ENCODE measurements at regions not wholly inside any gene's neighbourhood (a gene's known extent, or its start where the extent isn't known, plus 50 kb on each side); places are given as distances from the start of the nearest gene placed in this dataset.

DNA sequence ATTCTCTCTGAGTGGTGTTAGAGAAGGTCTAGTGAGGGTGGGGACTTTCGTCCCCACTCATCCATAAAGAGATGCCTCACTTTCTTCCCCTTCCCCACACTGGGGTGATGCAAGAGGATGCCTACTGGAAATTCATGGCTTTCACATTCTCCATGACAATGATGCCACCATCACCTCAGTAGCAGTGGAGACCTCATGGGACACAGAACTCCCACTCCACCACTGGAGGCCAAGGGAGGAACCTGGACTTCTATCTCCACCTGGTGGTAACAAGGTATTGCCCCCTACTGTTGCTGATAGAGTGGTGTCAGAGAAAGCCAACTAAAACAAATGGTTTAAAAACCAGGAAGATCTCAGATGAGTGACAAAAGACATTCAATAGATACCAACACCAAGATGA lies 110.9 kb downstream of the INHBB start:
- Mint-ChIP-seq H3K4me1 (no peaks in the 10 kb centered on the region), H3K27me3 (peaks cover 38% of the 10 kb centered on the region), H3K9me3 (peaks cover 17% of the 10 kb centered on the region), H3K27ac (ENCODE audit: low read depth) (no peak overlapping the region), H3K36me3 (ENCODE audit: insufficient read depth) (no peaks in the 10 kb centered on the region), H3K4me3 (no peak overlapping the region)
- ATAC-seq (replicated peaks; ENCODE audit: extremely low read depth, poor library complexity, severe bottlenecking) = no peak
- DNase-seq (ENCODE audit: low spot score in 2 of 2) = no peak

DNA sequence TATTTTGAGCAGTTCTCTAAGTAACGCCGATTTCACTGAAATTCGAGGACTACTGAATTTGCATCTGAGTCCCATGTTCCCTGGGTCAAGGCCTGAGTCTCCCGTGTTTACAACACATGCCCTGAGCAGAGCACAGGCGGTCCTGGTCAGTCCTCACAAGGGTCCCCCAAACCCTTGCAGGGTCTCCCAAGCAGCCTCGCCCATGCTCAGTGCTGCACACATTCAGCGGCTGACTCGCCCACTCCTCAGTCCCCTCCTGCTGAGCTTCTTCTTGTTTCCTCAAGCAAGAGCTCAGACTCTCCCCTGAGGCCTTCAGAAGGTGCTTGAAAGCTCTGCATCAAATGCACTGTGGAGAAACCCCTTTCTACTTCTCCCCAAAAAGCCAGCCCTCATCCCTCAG lies 114.6 kb downstream of the INHBB start:
- H3K9me3 Mint-ChIP-seq = peaks cover 17% of the 10 kb centered on the region

DNA sequence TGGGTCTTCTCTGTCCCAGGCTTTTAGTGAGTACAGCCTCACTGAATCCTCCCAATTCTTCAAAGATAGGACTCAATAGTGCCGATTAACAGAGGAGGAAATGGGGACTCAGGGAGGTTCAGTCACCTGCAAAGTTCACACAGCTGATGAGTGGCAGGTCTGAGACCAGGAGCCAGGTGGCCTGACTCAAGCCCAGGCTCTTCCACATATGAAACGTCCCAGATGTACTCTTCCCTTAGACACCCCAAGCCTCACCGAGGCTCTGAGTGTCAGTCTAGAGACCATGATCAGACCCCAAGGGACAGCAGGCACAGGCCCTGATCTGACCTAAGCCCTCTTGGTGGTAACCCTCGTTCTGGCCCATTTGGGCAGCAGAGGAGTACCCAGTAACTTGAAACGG lies 115.2 kb downstream of the INHBB start:
- Mint-ChIP-seq H3K36me3 (ENCODE audit: insufficient read depth) (no peaks in the 10 kb centered on the region), H3K9me3 (peaks cover 17% of the 10 kb centered on the region), H3K27ac (ENCODE audit: low read depth) (no peak overlapping the region), H3K27me3 (peaks cover 20% of the 10 kb centered on the region), H3K4me1 (no peaks in the 10 kb centered on the region), H3K4me3 (no peak overlapping the region)
- DNase-seq (ENCODE audit: low spot score in 2 of 2) = no peak
- no peak for ATAC-seq (replicated peaks; ENCODE audit: extremely low read depth, poor library complexity, severe bottlenecking)

More for the DNA sequence above, 114.6 kb downstream of the INHBB start:
- ATAC-seq (replicated peaks; ENCODE audit: extremely low read depth, poor library complexity, severe bottlenecking) (no peak), DNase-seq (ENCODE audit: low spot score in 2 of 2) (no peak)
- H3K27ac Mint-ChIP-seq (ENCODE audit: low read depth) = no peak overlapping the region
- no peaks in the 10 kb centered on the region for H3K36me3 Mint-ChIP-seq (ENCODE audit: insufficient read depth)
- H3K4me3 Mint-ChIP-seq = no peak overlapping the region
- no peaks in the 10 kb centered on the region for H3K4me1 Mint-ChIP-seq
- peaks cover 22% of the 10 kb centered on the region for H3K27me3 Mint-ChIP-seq

DNA sequence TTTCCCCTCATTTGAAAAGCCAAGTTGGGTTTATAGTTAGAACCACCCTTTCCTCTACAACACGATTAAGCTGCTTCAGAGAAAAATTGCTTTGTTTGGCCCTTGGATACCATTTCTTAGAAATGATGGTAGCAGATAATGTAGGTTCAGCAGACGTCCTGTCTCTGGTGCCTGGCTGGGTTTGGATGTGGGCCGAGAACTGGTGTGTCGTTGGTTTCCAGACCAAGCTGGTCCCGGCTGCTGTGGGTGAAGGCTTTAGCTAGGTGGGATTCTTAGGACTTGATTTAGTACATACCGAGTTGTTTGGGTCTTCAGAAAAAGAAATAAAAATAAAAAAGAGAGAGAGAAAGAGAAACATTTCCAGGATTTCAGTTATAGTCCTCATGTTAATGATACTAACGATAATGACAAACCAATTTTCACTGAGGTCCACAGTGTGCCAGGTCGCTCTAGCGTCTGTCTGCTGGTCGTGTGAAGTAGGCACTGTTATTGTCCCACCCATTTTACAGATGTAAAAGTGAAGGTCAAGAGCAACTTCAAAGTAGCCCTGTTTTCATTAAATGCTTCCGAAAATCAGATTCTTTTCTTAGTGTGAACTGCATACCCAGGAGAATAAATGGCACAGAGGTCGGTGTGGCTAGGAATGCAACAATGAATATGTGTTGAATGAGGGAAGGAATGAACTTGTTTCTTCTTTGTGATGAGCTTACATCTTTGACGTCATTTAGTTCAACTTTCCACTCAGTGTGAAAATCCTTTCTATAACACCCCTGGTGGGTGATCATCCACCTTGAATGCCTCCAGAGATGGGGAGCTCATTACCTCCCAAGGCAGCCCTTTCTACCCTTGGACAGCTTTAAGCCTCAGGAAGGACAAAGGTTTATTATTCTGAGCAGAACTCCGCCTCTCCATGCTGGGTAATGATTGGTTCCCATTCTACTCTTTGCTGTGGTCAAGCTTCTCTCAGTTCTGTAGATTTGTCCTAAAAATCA lies 115.9 kb downstream of the INHBB start:
- Mint-ChIP-seq H3K27me3 (peaks cover 20% of the 10 kb centered on the region), H3K36me3 (ENCODE audit: insufficient read depth) (no peaks in the 10 kb centered on the region), H3K4me3 (no peak overlapping the region), H3K4me1 (no peaks in the 10 kb centered on the region), H3K9me3 (peaks cover 17% of the 10 kb centered on the region), H3K27ac (ENCODE audit: low read depth) (no peak overlapping the region)
- ATAC-seq (replicated peaks; ENCODE audit: extremely low read depth, poor library complexity, severe bottlenecking) (no peak), DNase-seq (ENCODE audit: low spot score in 2 of 2) (no peak)

DNA sequence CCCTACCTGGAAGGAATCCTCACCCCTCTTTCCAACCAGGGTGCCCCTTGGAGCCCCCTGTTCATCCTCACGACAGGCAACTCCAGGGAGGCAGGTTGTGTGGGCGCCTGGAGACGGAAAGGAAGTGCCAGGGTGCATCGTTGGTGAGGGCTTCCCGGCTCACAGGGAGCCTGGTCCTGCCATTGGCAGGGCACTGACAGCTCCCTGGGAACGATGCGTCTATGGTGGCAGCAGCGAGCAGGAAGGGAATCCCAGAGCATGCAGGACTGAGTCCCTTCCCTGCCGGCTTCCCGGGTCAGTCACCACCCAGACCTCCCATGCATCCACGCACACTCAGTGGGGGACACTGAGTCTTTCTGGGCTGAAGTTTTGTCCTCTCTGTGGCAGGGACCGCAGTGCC lies 117.6 kb downstream of the INHBB start:
- H3K27me3 Mint-ChIP-seq = peaks cover 20% of the 10 kb centered on the region
- H3K27ac Mint-ChIP-seq (ENCODE audit: low read depth) = no peak overlapping the region
- no peak for DNase-seq (ENCODE audit: low spot score in 2 of 2)
- peaks cover 6% of the 10 kb centered on the region for H3K9me3 Mint-ChIP-seq
- no peaks in the 10 kb centered on the region for H3K36me3 Mint-ChIP-seq (ENCODE audit: insufficient read depth)
- no peak for ATAC-seq (replicated peaks; ENCODE audit: extremely low read depth, poor library complexity, severe bottlenecking)
- no peak overlapping the region for H3K4me3 Mint-ChIP-seq
- H3K4me1 Mint-ChIP-seq = no peaks in the 10 kb centered on the region

DNA sequence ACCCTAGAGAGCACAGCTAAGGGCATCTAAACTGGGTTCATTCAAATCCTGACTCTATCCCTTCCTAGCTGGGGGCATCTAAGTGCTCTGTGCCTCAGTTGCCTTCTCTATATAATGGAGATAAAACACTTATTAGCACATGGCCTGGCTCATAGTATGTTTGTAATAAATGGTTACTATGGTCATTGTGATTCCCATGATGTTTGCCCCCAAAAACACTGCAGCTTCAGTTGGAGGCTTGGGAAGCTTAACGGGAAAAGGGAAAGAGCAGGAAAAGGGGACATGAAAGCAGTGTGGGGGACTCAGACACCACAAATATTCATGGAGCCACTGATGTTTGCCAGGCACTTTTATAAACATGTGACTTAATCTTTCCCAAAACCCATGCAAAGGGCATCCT lies 118.1 kb downstream of the INHBB start:
- Mint-ChIP-seq H3K4me1 (no peaks in the 10 kb centered on the region), H3K36me3 (ENCODE audit: insufficient read depth) (no peaks in the 10 kb centered on the region), H3K27ac (ENCODE audit: low read depth) (no peak overlapping the region), H3K4me3 (no peak overlapping the region), H3K9me3 (peaks cover 2% of the 10 kb centered on the region), H3K27me3 (peaks cover 20% of the 10 kb centered on the region)
- DNase-seq (ENCODE audit: low spot score in 2 of 2) = no peak
- no peak for ATAC-seq (replicated peaks; ENCODE audit: extremely low read depth, poor library complexity, severe bottlenecking)

DNA sequence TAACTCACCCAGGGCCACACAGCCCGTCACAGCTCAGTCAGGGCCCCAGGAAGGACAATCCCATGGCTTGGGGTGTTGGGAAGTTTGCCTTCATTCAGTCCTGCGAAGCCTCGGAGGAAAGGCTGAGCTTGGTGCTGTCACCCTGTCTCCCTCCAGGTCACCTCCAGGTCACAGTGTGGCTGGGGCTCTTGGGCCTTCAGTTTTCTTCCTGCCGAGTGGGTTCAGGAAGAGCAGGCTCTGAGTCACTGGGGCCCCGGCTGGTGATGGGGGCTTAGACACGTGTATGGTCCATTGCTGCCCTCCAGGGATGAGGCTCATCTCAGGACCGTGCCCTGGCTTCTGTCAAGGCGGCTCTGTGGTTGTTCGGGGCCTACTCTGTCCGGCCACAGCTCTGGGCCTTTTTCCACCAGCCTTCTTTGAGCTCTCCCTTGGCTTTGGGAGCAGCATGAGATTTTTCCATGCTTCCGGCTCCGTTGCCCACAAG lies 118.6 kb downstream of the INHBB start:
- Mint-ChIP-seq H3K36me3 (ENCODE audit: insufficient read depth) (no peaks in the 10 kb centered on the region), H3K27me3 (peaks cover 20% of the 10 kb centered on the region), H3K4me1 (no peaks in the 10 kb centered on the region), H3K4me3 (no peak overlapping the region), H3K27ac (ENCODE audit: low read depth) (no peak overlapping the region), H3K9me3 (no peaks in the 10 kb centered on the region)
- DNase-seq (ENCODE audit: low spot score in 2 of 2) (no peak), ATAC-seq (replicated peaks; ENCODE audit: extremely low read depth, poor library complexity, severe bottlenecking) (no peak)

DNA sequence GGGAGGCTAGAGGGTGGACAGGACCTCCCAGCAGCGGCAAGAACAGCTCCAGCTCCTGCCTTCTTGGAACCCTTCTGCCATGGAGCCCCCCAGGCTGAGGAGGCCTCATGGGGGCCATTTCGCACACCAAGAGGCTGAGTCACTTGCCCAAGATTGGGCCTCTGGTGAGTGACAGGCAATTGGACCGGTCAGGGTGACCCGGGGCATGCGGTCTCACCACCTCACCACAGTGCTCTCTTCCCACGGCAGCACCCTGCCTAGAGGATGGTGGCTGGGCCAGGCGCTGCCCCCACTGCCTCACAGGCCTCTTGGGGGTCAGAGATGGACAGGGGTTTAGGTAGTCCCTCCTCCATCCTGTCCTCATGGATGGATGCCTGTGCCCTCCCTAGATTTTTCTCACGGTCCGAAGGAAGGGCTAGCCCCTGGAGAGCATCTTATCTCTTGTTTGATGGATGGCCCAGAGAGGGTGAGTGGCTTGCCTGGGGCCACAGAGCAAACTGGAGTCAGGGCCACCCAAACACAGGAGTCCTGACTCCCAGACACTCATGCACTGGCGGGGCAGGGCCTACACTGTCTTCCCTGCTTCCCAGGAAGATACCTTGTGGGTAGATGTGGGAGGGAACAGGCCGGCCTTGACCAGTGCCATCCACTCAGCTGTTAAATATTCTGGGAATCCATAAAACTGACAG lies 119.2 kb downstream of the INHBB start:
- no peaks in the 10 kb centered on the region for H3K4me1 Mint-ChIP-seq
- H3K27me3 Mint-ChIP-seq = peaks cover 20% of the 10 kb centered on the region
- H3K9me3 Mint-ChIP-seq = no peaks in the 10 kb centered on the region
- no peaks in the 10 kb centered on the region for H3K36me3 Mint-ChIP-seq (ENCODE audit: insufficient read depth)
- DNase-seq (ENCODE audit: low spot score in 2 of 2) (no peak), ATAC-seq (replicated peaks; ENCODE audit: extremely low read depth, poor library complexity, severe bottlenecking) (no peak)
- H3K27ac Mint-ChIP-seq (ENCODE audit: low read depth) = no peak overlapping the region
- H3K4me3 Mint-ChIP-seq = no peak overlapping the region

DNA sequence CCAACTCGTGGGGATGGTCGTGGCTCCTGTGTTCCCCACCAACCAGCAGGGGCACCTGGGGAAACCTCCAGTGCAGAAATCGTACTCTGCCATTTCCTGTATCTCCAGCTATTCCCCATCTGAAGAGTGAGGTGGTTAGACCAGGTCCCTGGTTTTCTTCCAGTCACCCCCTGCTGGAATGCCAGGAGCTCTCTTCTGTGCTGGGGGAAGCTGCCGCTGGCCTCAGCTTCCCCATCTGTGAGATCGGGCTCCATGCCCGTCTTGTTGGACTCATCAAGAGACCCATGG lies 119.7 kb downstream of the INHBB start:
- Mint-ChIP-seq H3K27me3 (peaks cover 20% of the 10 kb centered on the region), H3K36me3 (ENCODE audit: insufficient read depth) (no peaks in the 10 kb centered on the region), H3K4me1 (no peaks in the 10 kb centered on the region), H3K27ac (ENCODE audit: low read depth) (no peak overlapping the region), H3K4me3 (no peak overlapping the region), H3K9me3 (no peaks in the 10 kb centered on the region)
- DNase-seq (ENCODE audit: low spot score in 2 of 2) (no peak), ATAC-seq (replicated peaks; ENCODE audit: extremely low read depth, poor library complexity, severe bottlenecking) (no peak)

DNA sequence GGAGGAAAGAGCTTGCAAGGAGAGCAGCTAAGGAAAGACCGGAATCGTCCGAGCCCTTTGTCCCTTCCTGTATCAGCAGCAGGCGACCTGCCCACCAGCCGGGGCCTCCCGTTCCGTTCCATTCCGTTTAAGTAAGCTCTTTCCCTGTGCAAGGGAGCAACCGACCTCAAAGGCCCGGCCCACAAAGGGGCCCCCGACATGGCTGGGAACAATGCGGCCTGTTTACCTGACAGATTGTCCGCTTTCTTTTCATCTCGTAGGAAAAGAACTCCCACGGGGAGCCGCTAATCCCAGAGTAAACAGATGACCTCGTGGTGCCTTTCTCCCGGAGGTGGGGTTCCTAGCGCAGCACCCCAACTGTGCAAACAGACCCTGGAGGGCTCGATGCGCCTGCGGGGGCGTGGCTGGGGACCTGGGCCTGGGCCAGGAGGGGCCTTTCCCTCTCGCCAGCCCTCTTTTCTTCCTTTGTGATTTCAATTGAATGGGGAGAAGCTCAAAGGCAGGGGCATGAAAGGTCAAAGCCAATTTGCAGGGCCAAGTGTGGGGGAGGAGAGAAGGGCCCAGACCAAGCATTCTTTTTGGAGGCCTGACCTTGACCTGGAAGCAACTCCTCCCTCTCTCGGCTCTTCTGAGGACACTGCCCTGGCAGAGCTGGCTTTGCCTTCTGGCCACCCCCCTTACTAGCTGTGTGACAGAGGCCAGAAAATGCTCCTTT lies 120.2 kb downstream of the INHBB start:
- no peak overlapping the region for H3K27ac Mint-ChIP-seq (ENCODE audit: low read depth)
- H3K4me3 Mint-ChIP-seq = no peak overlapping the region
- H3K36me3 Mint-ChIP-seq (ENCODE audit: insufficient read depth) = no peaks in the 10 kb centered on the region
- no peaks in the 10 kb centered on the region for H3K4me1 Mint-ChIP-seq
- ATAC-seq (replicated peaks; ENCODE audit: extremely low read depth, poor library complexity, severe bottlenecking) = no peak
- peaks cover 20% of the 10 kb centered on the region for H3K27me3 Mint-ChIP-seq
- no peak for DNase-seq (ENCODE audit: low spot score in 2 of 2)
- no peaks in the 10 kb centered on the region for H3K9me3 Mint-ChIP-seq

DNA sequence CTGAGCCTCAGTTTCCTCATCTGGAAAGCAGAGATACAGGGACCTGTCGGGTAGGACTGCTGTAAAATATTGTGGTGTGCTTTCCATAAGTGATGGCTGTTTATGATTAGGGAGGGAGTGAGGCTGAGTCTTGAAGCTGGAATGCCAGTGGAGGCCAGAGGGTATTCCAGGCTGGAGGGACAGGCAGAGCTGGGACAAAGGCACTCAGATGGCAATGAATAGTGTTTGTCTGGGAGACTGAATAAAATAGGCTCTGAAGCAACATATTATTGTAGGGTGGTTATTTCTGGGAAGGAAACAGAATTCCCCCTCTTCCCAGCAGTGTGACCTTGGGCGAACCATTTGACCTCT lies 120.7 kb downstream of the INHBB start:
- H3K27me3 Mint-ChIP-seq = peaks cover 20% of the 10 kb centered on the region
- no peak for DNase-seq (ENCODE audit: low spot score in 2 of 2)
- H3K36me3 Mint-ChIP-seq (ENCODE audit: insufficient read depth) = no peaks in the 10 kb centered on the region
- no peak overlapping the region for H3K4me3 Mint-ChIP-seq
- no peaks in the 10 kb centered on the region for H3K4me1 Mint-ChIP-seq
- no peak overlapping the region for H3K27ac Mint-ChIP-seq (ENCODE audit: low read depth)
- H3K9me3 Mint-ChIP-seq = no peaks in the 10 kb centered on the region
- ATAC-seq (replicated peaks; ENCODE audit: extremely low read depth, poor library complexity, severe bottlenecking) = no peak

DNA sequence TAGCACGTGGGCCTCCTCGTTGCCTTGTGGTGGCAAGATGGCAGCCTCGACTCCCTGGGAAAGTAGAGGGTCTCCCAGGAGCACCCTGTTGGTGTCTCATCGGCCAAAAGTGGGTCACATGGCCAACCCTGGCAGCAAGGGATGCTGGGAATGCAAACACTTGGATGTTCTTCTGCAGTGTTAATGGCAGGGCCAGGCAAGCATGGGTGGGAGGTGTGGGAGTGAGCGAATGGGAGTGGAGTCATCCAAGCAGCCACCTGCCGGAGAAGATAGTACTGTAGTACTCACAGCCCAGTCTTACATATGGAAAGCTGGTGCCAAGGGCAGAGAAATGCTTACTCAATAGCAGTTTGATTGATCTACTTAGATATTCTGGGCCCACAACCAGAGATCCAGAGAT lies 122.2 kb downstream of the INHBB start:
- H3K36me3 Mint-ChIP-seq (ENCODE audit: insufficient read depth) = no peaks in the 10 kb centered on the region
- DNase-seq (ENCODE audit: low spot score in 2 of 2) = no peak
- peaks cover 14% of the 10 kb centered on the region for H3K27me3 Mint-ChIP-seq
- H3K4me1 Mint-ChIP-seq = no peaks in the 10 kb centered on the region
- no peaks in the 10 kb centered on the region for H3K9me3 Mint-ChIP-seq
- no peak overlapping the region for H3K4me3 Mint-ChIP-seq
- no peak overlapping the region for H3K27ac Mint-ChIP-seq (ENCODE audit: low read depth)
- no peak for ATAC-seq (replicated peaks; ENCODE audit: extremely low read depth, poor library complexity, severe bottlenecking)
